Endothelial cell of umbilical vein (primary cell): ENCODE measurements at regions not wholly inside any gene's neighbourhood (a gene's known extent, or its start where the extent isn't known, plus 50 kb on each side); places are given as distances from the start of the nearest gene placed in this dataset.

Experiments
- BruUV-seq: library from RNA; stranded (reverse); fragments of 400-500 nt; replicated peaks from 2 replicates; lab custom pipeline; 2021; lab: Mats Ljungman, UMichigan
- CTCF ChIA-PET: fragments of 300-600, 350-600 bp; sonication (Branson Sonifier 250); formaldehyde crosslinking; loops from one replicate; lab custom pipeline; 2021; ENCODE audit warnings: antibody characterized with exemption, inconsistent platforms; lab: Charles Lee
- POLR2A ChIA-PET: fragments of 300-600, 350-600 bp; sonication (Branson Sonifier 250); formaldehyde crosslinking; loops from one replicate; lab custom pipeline; 2021; ENCODE audit warnings: antibody characterized with exemption, inconsistent platforms; lab: Charles Lee
- DNase-seq: peaks from one replicate; pipeline ENCODE4 v3.0.0-alpha.2; 2011; ENCODE audit warnings: low read depth, low spot score
- FAIRE-seq: peaks from 2 replicates; lab custom pipeline; 2011; peaks lifted over from hg19 to GRCh38; lab: Jason Lieb, UNC
- H2AFZ ChIP-seq: 2 replicates; pipeline ENCODE4 v1.6.0; 2012; ENCODE audit warnings: low read depth, low read length, control low read depth, inconsistent platforms
- H3K27ac ChIP-seq: 2 replicates; pipeline ENCODE4 v1.5.1; 2011; ENCODE audit warnings: low read depth, mild to moderate bottlenecking, control low read depth, low read length, moderate library complexity; ENCODE audit not compliant: insufficient read depth
- H3K27me3 ChIP-seq, 2 experiments: 2 replicates each; pipeline versions ENCODE4 v1.6.0 to v1.6.1; 2011; ENCODE audit warnings: low read length in 2 of 2, mixed read lengths in 1 of 2; ENCODE audit not compliant: control insufficient read depth in 2 of 2, insufficient read depth in 2 of 2
- H3K36me3 ChIP-seq, 2 experiments: 2 replicates in 1 of 2; 3 replicates in 1 of 2; pipeline ENCODE4 v1.5.1; 2011; ENCODE audit warnings: low read length in 2 of 2, mild to moderate bottlenecking in 1 of 2, moderate library complexity in 1 of 2; ENCODE audit not compliant: control insufficient read depth in 2 of 2, insufficient read depth in 2 of 2; ENCODE audit errors: extremely low read depth in 1 of 2
- H3K4me1 ChIP-seq: 3 replicates; pipeline ENCODE4 v1.5.1; 2011; ENCODE audit warnings: mild to moderate bottlenecking, low read length; ENCODE audit not compliant: control insufficient read depth, insufficient read depth; ENCODE audit errors: extremely low read depth
- H3K4me2 ChIP-seq: 2 replicates; pipeline ENCODE4 v1.6.1; 2011; ENCODE audit warnings: low read length, control low read depth, mixed read lengths; ENCODE audit not compliant: insufficient read depth
- H3K4me3 ChIP-seq, 3 experiments: fragments of 200-600 bp in 1 of 3; sonication (generic), shearing (Covaris generic) in 1 of 3; replicated peaks in 1 of 3; 2 replicates each; pipeline ENCODE4 v1.5.1; 2011 to 2016; ENCODE audit warnings: control low read depth in 3 of 3, low read length in 3 of 3, mild to moderate bottlenecking in 2 of 3, inconsistent platforms in 1 of 3, low read depth in 1 of 3, moderate library complexity in 1 of 3; ENCODE audit not compliant: insufficient read depth in 1 of 3
- H3K79me2 ChIP-seq: 2 replicates; pipeline ENCODE4 v1.6.0; 2012; ENCODE audit warnings: low read length, inconsistent platforms; ENCODE audit not compliant: control insufficient read depth, insufficient read depth
- H3K9ac ChIP-seq: replicated peaks from 2 replicates; pipeline ENCODE3; 2011; ENCODE audit warnings: low read length, control low read depth; ENCODE audit not compliant: insufficient read depth; ENCODE audit errors: extremely low read depth
- H3K9me1 ChIP-seq: replicated peaks from 3 replicates; pipeline ENCODE4 v1.6.0; 2011; ENCODE audit warnings: mild to moderate bottlenecking, low read length; ENCODE audit not compliant: control insufficient read depth, insufficient read depth; ENCODE audit errors: extremely low read depth
- H3K9me3 ChIP-seq: replicated peaks from 2 replicates; pipeline ENCODE4 v1.5.1; 2012; ENCODE audit warnings: low read length, inconsistent platforms; ENCODE audit not compliant: control insufficient read depth, insufficient read depth
- H4K20me1 ChIP-seq: replicated peaks from 2 replicates; pipeline ENCODE3; 2011; ENCODE audit warnings: mild to moderate bottlenecking, low read length; ENCODE audit not compliant: control insufficient read depth, insufficient read depth; ENCODE audit errors: extremely low read depth
- EZH2 ChIP-seq: IDR thresholded peaks from 2 replicates; pipeline ENCODE4 v1.6.1; 2012; ENCODE audit warnings: borderline replicate concordance, low read depth, mild to moderate bottlenecking, moderate library complexity, low read length, inconsistent platforms; ENCODE audit not compliant: severe bottlenecking
- FOS ChIP-seq: IDR thresholded peaks from 2 replicates; pipeline ENCODE4 v1.6.1; 2011; ENCODE audit warnings: mild to moderate bottlenecking, low read length, moderate library complexity, borderline replicate concordance; ENCODE audit not compliant: insufficient read depth
- GATA2 ChIP-seq: IDR thresholded peaks from 2 replicates; pipeline ENCODE4 v1.7.0; 2011; ENCODE audit warnings: low read depth, mild to moderate bottlenecking, moderate library complexity, mixed read lengths, low read length; ENCODE audit not compliant: insufficient read length, insufficient read depth
- JUN ChIP-seq: IDR thresholded peaks from 2 replicates; pipeline ENCODE4 v1.6.1; 2011; ENCODE audit warnings: borderline replicate concordance, low read depth; ENCODE audit not compliant: insufficient read length, insufficient read depth
- MYC ChIP-seq: IDR thresholded peaks from one replicate; pipeline ENCODE4 v1.6.1; 2011; ENCODE audit warnings: mild to moderate bottlenecking, low read depth, low read length
- POLR2A ChIP-seq: IDR thresholded peaks from 2 replicates; pipeline ENCODE4 v1.6.1; 2012; ENCODE audit warnings: low read depth, mild to moderate bottlenecking, control low read depth, low read length
- POLR2AphosphoS5 ChIP-seq: IDR thresholded peaks from 2 replicates; pipeline ENCODE4 v1.6.1; 2012; ENCODE audit warnings: low read depth, mild to moderate bottlenecking, control low read depth, low read length, moderate library complexity; ENCODE audit not compliant: insufficient read depth
- dilution Hi-C: fragments of 300-500 bp; cut with MboI; formaldehyde crosslinking; loops from one replicate; pipeline ENCODE4 v1.15.0; 2019; ENCODE audit warnings: low sequenced_read_pairs; ENCODE audit not compliant: extremely low pct_ligation_motif_present
- intact Hi-C: fragments of 100-400 bp; cut with micrococcal nuclease; formaldehyde crosslinking; loops from one replicate; pipeline ENCODE4 v1.10.0; 2022
- TF ChIP-seq, protein P1 (sequence below): IDR thresholded peaks from 2 replicates; pipeline ENCODE4 v1.6.1; 2011; ENCODE audit not compliant: insufficient read depth, insufficient read length
- TF ChIP-seq, protein P2 (sequence below), 2 donors: IDR thresholded peaks; 1 replicate in 1 of 2; 2 replicates in 1 of 2; pipeline ENCODE4 v1.5.1; 2011; ENCODE audit warnings: low read length in 2 of 2, mild to moderate bottlenecking in 2 of 2, moderate library complexity in 2 of 2, control low read depth in 1 of 2, inconsistent platforms in 1 of 2, low read depth in 1 of 2; ENCODE audit not compliant: insufficient read depth in 1 of 2; ENCODE audit errors: extremely low read depth in 1 of 2

DNA sequence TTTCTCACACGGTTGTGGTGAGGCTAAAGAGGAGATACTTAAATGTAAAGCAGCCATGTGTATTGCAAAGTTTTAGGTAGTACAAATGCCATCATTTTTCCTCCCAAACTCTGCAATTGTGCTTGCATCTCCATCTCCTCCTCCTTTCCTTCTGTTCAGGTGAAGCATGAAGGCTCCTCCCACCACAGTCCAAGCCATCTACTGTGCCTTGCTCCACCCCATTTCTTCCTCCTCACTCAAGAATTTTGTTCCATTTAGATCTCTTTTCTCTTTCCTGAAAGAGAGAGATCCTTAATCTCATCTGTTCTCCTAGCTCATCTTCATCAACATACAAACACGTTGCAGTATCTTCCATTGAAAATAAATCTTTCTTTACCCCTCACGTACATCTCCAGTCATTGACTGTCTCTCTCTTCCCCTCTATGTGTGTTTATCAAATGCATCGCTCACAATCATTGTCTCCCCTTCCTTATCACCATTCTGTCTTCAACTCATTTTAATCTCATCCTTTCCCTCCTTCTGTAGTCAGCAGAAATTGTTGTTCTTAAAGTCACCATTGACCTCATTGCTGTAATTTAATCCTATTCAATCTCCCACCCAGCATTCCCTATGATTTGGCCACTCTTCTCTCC, 392.1 kb downstream of the RAD51AP2 start:
- no peaks in the 10 kb centered on the region for H3K36me3 ChIP-seq
- no peaks in the 10 kb centered on the region for H3K79me2 ChIP-seq
- no peak overlapping the region for H3K4me2 ChIP-seq
- FAIRE-seq (no peak), DNase-seq (no peak)
- H3K9me1 ChIP-seq: no peaks in the 10 kb centered on the region
- H2AFZ ChIP-seq: no peak overlapping the region
- H3K4me3 ChIP-seq: no peak overlapping the region
- H3K4me1 ChIP-seq: no peaks in the 10 kb centered on the region
- intact Hi-C loops: no loop called here
- H4K20me1 ChIP-seq: no peaks in the 10 kb centered on the region
- no TSS peak for BruUV-seq
- H3K27ac ChIP-seq: no peak overlapping the region
- H3K9me3 ChIP-seq: no peaks in the 10 kb centered on the region
- ChIA-PET POLR2A (no interaction called here), CTCF (no interaction called here)
- H3K27me3 ChIP-seq: no peaks in the 10 kb centered on the region
- TF ChIP-seq POLR2A: no peak
- TF ChIP-seq FOS: no peak
- TF ChIP-seq, protein P1, sequence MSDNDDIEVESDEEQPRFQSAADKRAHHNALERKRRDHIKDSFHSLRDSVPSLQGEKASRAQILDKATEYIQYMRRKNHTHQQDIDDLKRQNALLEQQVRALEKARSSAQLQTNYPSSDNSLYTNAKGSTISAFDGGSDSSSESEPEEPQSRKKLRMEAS: no peak
- TF ChIP-seq, protein P2, sequence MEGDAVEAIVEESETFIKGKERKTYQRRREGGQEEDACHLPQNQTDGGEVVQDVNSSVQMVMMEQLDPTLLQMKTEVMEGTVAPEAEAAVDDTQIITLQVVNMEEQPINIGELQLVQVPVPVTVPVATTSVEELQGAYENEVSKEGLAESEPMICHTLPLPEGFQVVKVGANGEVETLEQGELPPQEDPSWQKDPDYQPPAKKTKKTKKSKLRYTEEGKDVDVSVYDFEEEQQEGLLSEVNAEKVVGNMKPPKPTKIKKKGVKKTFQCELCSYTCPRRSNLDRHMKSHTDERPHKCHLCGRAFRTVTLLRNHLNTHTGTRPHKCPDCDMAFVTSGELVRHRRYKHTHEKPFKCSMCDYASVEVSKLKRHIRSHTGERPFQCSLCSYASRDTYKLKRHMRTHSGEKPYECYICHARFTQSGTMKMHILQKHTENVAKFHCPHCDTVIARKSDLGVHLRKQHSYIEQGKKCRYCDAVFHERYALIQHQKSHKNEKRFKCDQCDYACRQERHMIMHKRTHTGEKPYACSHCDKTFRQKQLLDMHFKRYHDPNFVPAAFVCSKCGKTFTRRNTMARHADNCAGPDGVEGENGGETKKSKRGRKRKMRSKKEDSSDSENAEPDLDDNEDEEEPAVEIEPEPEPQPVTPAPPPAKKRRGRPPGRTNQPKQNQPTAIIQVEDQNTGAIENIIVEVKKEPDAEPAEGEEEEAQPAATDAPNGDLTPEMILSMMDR (IDR thresholded peaks at IDR 0.05; ENCODE audit: extremely low read depth in 1 of 2, insufficient read depth in 1 of 2, low read depth in 1 of 2, low read length in 2 of 2): no peak
- TF ChIP-seq JUN: no peak
- no peak for TF ChIP-seq GATA2
- TF ChIP-seq POLR2AphosphoS5: no peak
- TF ChIP-seq EZH2: no peak
- TF ChIP-seq MYC: no peak
- dilution Hi-C loops: no loop called here
- no peak overlapping the region for H3K9ac ChIP-seq
